ENCODE measurements at regions not wholly inside any gene's neighbourhood (a gene's known extent, or its start where the extent isn't known, plus 50 kb on each side); places are given as distances from the start of the nearest gene placed in this dataset.
A peak's percentile ranks its signal among the peaks of the same experiment; 100 is the strongest.

DNA sequence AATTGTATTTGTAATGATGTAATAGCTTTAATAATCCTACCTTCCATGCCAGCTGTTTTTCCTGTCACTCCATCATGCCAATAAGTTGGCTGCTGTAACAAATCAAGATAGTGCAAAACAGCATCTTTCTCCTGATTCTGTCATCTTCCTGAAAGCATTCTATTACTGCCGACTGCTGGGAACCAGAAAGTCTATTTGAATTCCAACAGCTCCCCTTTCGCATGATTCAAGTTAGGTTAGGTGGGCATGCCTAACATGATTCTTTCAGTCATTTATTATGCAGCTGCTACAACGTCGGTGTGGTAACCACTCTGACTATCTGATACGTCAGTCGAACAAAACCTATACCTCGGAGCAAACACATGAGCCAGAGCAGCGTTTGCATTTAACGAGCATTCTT is 127.9 kb upstream of the DMD start:
- no peaks in the 10 kb centered on the region for H3K27me3 ChIP-seq (ENCODE audit: insufficient read depth, poor library complexity, severe bottlenecking)
- no peak overlapping the region for H3K27ac ChIP-seq (replicated peaks)
- TF ChIP-seq, protein P1, sequence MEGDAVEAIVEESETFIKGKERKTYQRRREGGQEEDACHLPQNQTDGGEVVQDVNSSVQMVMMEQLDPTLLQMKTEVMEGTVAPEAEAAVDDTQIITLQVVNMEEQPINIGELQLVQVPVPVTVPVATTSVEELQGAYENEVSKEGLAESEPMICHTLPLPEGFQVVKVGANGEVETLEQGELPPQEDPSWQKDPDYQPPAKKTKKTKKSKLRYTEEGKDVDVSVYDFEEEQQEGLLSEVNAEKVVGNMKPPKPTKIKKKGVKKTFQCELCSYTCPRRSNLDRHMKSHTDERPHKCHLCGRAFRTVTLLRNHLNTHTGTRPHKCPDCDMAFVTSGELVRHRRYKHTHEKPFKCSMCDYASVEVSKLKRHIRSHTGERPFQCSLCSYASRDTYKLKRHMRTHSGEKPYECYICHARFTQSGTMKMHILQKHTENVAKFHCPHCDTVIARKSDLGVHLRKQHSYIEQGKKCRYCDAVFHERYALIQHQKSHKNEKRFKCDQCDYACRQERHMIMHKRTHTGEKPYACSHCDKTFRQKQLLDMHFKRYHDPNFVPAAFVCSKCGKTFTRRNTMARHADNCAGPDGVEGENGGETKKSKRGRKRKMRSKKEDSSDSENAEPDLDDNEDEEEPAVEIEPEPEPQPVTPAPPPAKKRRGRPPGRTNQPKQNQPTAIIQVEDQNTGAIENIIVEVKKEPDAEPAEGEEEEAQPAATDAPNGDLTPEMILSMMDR (IDR thresholded peaks at IDR 0.05; ENCODE audit: insufficient read depth, low read length) = no peak
- TF ChIP-seq SPI1 (IDR thresholded peaks at IDR 0.05; ENCODE audit: borderline replicate concordance, low read depth) (no peak), GABPA (IDR thresholded peaks at IDR 0.05; ENCODE audit: low read depth) (no peak), POLR2AphosphoS5 (IDR thresholded peaks at IDR 0.05; ENCODE audit: low read depth) (no peak)
- TF ChIP-seq, protein P2, sequence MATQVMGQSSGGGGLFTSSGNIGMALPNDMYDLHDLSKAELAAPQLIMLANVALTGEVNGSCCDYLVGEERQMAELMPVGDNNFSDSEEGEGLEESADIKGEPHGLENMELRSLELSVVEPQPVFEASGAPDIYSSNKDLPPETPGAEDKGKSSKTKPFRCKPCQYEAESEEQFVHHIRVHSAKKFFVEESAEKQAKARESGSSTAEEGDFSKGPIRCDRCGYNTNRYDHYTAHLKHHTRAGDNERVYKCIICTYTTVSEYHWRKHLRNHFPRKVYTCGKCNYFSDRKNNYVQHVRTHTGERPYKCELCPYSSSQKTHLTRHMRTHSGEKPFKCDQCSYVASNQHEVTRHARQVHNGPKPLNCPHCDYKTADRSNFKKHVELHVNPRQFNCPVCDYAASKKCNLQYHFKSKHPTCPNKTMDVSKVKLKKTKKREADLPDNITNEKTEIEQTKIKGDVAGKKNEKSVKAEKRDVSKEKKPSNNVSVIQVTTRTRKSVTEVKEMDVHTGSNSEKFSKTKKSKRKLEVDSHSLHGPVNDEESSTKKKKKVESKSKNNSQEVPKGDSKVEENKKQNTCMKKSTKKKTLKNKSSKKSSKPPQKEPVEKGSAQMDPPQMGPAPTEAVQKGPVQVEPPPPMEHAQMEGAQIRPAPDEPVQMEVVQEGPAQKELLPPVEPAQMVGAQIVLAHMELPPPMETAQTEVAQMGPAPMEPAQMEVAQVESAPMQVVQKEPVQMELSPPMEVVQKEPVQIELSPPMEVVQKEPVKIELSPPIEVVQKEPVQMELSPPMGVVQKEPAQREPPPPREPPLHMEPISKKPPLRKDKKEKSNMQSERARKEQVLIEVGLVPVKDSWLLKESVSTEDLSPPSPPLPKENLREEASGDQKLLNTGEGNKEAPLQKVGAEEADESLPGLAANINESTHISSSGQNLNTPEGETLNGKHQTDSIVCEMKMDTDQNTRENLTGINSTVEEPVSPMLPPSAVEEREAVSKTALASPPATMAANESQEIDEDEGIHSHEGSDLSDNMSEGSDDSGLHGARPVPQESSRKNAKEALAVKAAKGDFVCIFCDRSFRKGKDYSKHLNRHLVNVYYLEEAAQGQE (IDR thresholded peaks at IDR 0.05; ENCODE audit: insufficient replicate concordance, low read depth) = no peak
- no peak for DNase-seq (ENCODE audit: low read depth in 1 of 2, low spot score in 1 of 2)
- no peak overlapping the region for H3K4me3 ChIP-seq (replicated peaks; ENCODE audit: insufficient read depth, low read length)

DNA sequence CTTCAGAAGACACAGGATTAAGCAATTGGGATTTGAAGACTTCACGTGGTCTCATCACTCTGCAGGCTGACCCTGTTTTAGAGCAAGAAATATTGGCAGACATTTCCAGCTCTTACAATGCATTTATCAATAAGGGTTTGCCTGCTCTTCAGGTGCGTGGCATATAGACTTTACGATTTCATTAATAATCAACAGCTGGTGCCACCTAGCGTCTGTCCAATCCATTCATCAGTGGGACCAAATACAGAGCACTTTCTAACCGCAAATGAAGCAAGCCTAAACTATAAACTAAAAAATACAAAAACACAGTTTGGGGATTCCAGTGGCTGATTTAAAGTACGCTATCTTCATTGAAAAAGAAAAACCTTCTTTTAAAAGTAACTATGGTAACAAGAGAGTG is 125.4 kb upstream of the DMD start:
- Histone ChIP-seq H3K4me3 (replicated peaks; ENCODE audit: insufficient read depth, low read length) (no peak overlapping the region), H3K27me3 (ENCODE audit: insufficient read depth, poor library complexity, severe bottlenecking) (no peaks in the 10 kb centered on the region), H3K27ac (replicated peaks) (no peak overlapping the region)
- TF ChIP-seq POLR2AphosphoS5 (IDR thresholded peaks at IDR 0.05; ENCODE audit: low read depth) = no peak
- no peak for TF ChIP-seq SPI1 (IDR thresholded peaks at IDR 0.05; ENCODE audit: borderline replicate concordance, low read depth)
- TF ChIP-seq, protein P1 (IDR thresholded peaks at IDR 0.05; ENCODE audit: insufficient read depth, low read length) = peak; percentile 3
- TF ChIP-seq, protein P2 (IDR thresholded peaks at IDR 0.05; ENCODE audit: insufficient replicate concordance, low read depth) = no peak
- no peak for TF ChIP-seq GABPA (IDR thresholded peaks at IDR 0.05; ENCODE audit: low read depth)
- peak in 1 of 2 experiments; percentile 18 for DNase-seq (ENCODE audit: low read depth in 1 of 2, low spot score in 1 of 2)

DNA sequence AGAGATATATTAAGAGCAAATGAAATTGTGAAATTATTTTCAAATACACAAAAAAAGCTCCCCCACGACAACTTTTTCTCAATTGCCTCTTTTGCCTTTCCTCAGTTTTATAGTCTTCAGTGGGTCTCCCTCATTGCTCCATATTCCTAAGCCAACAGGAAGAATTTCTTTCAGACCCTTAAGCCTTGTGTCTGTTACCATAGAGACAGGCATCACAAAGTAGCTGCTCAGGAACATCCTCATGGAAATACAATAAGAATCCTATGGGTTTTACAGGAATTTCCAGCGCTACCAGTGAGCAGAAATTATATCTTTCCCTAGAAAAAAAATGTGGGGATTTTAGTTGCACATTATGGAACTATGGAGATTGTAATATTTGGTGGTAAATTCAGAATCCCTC is 121.9 kb upstream of the DMD start:
- no peak overlapping the region for H3K27ac ChIP-seq (replicated peaks)
- H3K4me3 ChIP-seq (replicated peaks; ENCODE audit: insufficient read depth, low read length) = no peak overlapping the region
- no peaks in the 10 kb centered on the region for H3K27me3 ChIP-seq (ENCODE audit: insufficient read depth, poor library complexity, severe bottlenecking)
- TF ChIP-seq, protein P2 (IDR thresholded peaks at IDR 0.05; ENCODE audit: insufficient replicate concordance, low read depth) = no peak
- TF ChIP-seq GABPA (IDR thresholded peaks at IDR 0.05; ENCODE audit: low read depth) (no peak), SPI1 (IDR thresholded peaks at IDR 0.05; ENCODE audit: borderline replicate concordance, low read depth) (no peak), POLR2AphosphoS5 (IDR thresholded peaks at IDR 0.05; ENCODE audit: low read depth) (no peak)
- TF ChIP-seq, protein P1 (IDR thresholded peaks at IDR 0.05; ENCODE audit: insufficient read depth, low read length) = no peak
- DNase-seq (ENCODE audit: low read depth in 1 of 2, low spot score in 1 of 2) = no peak

Measured in HL-60 (cell line).